Activated CD8-positive, alpha-beta memory T cell treated with anti-CD3 and anti-CD28 coated beads, Interleukin-2, amount 50 U/mL, for 4 hours (primary cell): ENCODE measurements at regions not wholly inside any gene's neighbourhood (a gene's known extent, or its start where the extent isn't known, plus 50 kb on each side); places are given as distances from the start of the nearest gene placed in this dataset.
"Not testable (repeated sequence)": the region's sequence is repeated elsewhere in the genome, so short reads cannot be mapped to it uniquely, and the experiment has no call there.

Experiments used
- DNase-seq: peaks from one replicate; pipeline ENCODE4 v3.0.0-alpha.2; 2020

DNA sequence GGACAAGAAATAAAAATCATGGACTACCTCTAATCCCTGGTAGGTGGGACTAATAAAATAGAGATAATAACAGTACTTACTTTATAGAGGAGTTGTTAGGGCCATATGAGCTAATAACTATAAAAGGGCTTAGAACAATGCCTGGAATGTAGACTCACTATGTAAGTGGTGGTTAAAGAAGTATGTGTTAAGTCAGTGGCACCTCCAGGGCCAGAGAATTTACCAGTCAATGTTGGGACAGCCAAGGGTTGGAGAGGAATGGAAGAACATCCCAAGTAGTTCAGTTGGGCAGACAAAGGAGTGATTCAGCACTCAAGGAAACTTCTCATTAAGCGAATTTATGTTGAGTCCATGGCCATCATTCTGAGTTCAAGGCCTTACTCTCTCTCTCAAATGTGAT lies 116.8 kb downstream of the OTOR start:
- no peak for DNase-seq

- no peak for DNase-seq
Measured at GRCh38 chr20:16865406-16865805, 117.2 kb downstream of the OTOR start.

DNA sequence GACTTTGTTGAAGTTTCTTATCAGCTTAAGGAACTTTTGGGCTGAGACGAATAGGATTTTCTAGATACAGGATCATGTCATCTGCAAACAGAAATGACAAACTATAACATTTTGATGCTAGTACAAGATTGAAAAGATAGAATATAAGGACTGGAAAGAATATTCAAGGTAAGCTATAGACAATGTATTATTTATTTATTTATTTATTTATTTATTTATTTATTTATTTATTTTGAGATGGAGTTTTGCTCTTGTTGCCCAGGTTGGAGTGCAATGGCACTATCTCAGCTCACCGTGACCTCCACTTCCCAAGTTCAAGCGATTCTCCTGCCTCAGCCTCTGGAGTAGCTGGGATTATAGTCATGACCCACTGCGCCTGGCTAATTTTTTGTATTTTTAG lies 125.0 kb downstream of the OTOR start:
- not testable (repeated sequence) for DNase-seq

DNA sequence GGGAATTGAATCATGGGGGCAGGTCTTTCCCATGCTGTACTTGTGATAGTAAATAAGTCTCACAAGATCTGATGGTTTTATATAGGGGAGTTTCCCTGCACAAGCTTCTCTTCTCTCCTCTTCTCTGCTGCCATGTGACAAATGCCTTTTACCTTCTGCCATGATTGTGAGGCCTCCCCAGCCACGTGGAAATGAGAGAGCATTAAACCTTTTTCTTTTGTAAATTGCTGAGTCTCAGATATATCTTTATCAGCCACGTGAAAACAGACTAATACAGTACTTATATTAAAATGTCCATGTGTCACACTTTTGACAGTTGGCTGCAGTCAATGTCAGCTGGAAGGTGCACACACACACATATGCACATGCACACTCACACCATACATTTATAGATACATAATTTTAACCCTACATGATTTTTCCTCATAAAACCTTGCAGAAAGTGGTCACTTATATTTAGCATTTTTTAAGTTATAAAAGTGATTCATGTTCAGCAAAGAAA lies 128.9 kb downstream of the OTOR start:
- DNase-seq, result no peak

DNA sequence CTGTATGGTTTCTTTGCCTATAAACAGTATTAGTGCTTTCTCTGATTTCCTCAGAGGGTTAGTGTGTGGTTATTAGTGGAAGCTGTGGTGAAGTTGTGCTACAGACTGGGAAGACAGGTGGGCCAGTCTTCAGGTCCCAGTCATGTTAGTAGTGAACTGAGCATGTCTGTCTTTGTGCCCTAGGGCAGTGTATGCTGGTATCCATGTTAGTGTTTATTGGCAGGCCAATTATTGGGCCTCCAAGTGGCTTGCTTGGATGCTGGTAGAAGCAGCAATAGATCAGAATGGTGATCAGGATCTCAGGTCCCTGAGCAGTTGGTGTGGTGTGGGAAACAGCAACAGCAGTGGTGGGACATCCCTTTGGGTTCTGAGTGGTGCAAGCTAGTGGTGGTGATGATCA lies 137.6 kb downstream of the OTOR start:
- no peak for DNase-seq

DNA sequence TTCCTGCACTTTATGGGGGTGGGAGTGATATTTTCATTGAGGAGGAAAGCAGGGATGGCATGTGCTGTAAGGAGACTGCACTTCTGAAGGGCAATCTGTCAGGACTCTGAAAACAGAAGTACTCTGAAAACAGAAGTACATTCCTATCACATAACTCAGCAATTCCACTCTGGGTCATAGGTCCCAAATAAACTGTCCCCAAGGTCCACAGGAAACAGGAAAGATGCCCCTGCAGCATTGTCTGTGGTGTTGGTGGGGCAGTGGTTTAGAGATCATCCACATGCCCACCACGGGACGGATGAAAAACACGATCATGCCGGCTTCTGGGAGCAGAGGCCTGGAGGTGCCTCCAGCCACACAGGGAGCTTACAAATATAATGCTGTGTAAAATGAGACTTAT lies 150.3 kb downstream of the OTOR start:
- DNase-seq, result no peak

DNA sequence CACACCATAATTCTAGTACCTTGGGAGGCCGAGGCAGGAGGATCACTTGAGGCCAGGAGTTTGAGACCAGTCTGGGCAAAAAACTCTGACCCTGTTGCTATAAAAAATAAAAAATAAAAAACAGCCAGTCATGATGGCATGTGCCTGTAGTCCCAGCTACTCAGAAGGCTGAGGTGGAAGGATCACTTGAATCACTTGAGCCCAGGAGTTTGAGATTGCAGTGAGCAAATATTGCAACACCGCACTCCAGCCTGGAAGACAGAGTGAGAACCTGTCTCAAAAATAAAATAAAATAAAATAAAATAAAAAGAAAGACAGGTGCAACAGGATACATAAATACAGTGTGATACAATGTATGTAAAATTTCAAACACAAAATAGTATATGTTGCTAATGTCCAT lies 154.5 kb downstream of the OTOR start:
- DNase-seq, result no peak

GRCh38 chr20:16904751-16905150 lies 156.6 kb downstream of the OTOR start:
- no peak for DNase-seq

DNA sequence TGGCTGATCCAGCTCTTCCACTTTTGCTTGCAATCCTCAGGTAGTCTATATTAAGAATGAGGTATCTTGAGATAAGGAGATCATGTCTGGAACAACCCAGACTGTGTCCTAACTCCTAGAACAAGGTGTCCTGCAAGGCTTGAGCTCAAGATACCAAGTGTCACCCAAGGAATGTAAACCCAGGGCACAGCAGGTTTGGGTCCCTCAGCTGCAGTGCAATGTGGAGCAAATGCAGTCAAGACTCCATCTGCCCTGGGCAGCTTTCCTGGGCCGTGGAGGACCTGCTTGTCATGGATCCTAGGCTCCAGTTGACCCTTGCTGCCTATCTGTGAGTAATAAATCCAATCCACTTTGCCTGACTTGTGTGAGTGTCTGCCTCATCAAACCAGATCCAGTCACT lies 166.1 kb downstream of the OTOR start:
- DNase-seq, result no peak

DNA sequence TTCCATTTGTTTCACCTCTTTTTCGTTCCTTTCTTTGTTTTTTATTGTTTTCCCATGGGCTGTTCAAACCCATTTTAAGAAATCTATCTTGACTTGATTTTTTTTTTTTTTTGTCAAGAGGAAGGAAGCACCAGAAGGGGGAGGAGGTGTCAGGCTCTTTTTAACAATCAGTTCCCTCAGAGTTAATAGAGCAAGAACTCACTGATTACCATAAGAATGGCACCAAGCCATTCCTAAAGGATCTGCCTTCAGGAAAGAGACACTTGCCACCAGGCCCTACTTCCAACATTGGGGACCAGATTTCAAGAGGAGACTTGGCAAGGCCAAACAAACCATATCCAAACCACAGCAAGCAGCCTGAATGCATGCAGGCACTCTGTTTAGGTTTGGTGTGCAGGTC lies 168.0 kb downstream of the OTOR start:
- DNase-seq, result no peak

GRCh38 chr20:16917636-16918035 lies 169.5 kb downstream of the OTOR start:
- no peak for DNase-seq

GRCh38 chr20:16918366-16918765 lies 170.2 kb downstream of the OTOR start:
- no peak for DNase-seq

GRCh38 chr20:16919841-16920240 lies 171.7 kb downstream of the OTOR start:
- DNase-seq, result no peak

DNA sequence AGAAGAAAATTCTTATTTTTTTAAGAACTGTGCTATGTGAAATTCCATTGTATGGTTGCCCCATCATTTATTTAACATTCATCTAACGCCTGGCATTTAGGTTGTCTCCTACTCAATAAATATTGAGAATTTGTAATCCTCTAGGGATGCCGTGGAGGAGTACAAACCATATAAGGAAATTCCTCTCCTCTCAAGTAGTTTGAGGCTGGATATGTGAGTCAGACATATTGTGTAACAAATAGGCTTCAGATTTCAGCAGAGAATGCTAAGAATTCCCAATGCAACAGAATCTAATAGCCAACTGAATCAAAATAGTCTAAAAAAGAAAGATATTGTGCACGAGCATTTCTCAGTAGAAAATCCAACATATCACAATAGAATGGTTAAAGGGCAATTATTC lies 174.7 kb downstream of the OTOR start:
- no peak for DNase-seq

DNA sequence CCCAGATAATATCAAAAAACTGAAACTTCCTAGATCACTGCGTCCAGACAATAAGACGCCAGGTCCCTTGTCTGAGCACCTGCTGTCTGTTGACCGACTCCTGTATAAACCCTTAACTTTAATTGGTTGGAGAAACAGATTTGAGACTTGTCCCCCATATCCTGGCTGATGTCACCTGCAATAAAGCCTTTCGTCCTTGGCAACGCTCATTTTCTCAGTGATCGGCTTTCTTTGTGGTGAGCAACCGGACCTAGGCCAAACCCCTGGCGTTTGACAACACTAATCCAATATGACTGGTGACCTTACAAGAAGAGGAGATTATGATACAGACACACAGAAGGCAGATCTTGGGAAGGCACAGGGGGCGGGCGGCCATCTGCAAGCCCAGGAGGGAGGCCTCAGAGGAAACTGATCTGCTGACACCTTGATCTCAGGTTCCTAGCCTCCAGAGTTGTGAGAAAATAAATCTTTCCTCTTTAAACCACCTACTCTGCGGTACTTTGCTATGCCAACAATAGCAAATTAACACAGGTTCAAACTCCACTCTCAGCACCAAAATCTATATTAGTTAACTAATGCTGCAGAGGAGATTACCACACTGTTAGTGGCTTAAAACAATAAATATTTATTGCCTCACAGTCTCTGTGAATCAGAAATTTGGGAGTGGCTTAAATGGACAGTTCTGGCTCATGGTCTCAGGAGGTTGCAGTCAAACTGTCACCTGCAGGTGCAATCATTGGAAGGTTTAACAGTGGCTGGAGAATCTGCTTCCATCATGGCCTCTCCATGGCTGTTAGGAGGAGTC lies 178.7 kb downstream of the OTOR start:
- no peak for DNase-seq

DNA sequence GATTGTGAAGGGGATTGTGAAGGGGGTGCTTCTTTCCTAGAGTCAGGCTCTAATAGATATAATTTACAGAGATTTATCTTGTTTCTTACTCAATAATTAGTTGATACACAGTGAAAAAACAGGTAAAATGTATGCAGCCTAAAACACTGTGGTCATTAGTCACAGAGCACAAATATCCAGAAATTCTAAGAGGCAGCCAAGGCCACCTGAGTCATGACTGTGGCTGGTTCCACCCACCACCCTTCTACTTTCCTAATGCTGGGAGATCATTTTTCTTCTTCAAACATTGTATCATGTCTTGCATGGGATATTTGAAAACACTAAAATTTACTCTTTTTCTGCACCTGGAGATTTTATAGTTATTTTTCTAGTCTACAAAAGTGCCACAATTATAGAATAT lies 181.6 kb downstream of the OTOR start:
- no peak for DNase-seq

DNA sequence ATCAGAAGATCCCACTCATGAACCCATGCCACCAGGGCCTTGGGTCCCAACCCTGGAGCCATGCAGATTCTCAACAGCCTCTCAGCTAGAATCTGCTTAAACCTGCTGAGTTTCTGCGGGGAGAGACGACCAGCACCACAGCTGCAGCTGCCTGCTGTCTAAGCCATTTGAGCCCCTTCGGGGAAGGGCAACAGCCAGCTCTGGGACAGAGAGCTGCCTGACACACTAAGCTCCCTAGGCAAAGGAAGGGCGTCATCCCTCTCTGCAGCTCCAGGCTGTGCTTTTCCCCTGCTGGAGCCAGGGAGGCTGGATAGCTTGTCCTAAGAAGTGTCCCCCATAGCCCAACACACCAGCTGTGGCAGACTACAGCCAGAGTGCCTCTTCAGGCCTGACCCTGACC lies 182.5 kb downstream of the OTOR start:
- no peak for DNase-seq

- no peak for DNase-seq
Measured at GRCh38 chr20:16939051-16939450, 190.9 kb downstream of the OTOR start.

- DNase-seq, result no peak
Measured at GRCh38 chr20:16940701-16941100, 192.5 kb downstream of the OTOR start.

DNA sequence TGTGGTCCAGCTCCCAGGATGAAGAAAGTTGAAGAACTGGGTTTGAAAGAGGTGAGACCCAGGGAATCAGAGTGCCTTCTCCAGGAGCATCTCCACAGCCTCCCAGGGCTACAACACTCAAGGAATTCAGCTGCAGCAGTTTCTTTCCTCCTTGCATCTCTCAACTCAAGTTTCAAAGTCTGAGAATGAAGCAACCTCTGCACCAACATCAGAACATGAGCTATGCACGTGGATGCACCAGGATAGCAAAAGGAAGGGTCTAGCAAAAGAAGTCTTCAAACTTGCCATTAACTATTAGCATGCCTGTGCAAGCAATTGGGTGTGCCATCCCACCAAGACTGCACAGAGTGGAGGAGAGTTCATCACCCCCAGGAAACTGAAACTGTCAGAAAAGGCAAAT lies 193.9 kb downstream of the OTOR start:
- no peak for DNase-seq

DNA sequence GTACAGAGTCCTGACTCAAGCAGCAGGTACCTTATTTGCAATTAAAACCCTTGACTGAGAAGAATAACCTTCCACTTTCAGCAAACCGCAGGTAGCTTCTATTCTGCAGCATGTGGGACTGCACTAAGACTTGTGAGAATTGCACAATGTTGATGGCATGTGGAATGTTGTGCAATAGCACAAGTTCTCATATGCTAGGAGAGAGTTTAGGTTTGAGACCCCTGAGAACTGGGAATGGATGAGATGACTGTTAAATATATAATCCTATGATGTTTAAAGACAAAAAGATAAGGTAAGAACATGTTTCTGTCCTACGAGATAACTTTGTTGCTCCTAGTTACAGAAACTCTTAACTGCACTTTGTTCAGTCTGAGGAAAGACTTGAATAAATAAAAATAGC lies 194.6 kb downstream of the OTOR start:
- no peak for DNase-seq

DNA sequence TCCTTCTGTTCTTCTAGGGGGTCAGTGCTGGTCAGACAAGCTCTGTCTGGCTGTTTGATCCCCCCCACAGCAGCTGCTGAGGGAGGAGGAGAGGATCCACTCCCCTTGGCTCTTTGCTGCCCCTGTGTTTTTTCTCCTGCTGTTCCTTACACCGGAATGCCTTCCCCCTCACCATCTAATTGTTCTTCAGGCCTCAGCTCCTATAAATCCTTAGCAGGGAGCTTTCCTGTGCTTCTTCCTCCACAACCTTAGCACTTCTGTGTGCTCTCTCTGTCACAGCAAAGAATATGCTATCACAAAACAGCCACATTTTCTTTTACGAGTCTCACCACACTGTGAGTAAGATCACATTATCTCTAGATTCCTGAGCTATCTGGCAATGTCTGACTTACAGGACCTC lies 196.6 kb downstream of the OTOR start:
- no peak for DNase-seq

GRCh38 chr20:16945619-16946018 lies 197.5 kb downstream of the OTOR start:
- no peak for DNase-seq

DNA sequence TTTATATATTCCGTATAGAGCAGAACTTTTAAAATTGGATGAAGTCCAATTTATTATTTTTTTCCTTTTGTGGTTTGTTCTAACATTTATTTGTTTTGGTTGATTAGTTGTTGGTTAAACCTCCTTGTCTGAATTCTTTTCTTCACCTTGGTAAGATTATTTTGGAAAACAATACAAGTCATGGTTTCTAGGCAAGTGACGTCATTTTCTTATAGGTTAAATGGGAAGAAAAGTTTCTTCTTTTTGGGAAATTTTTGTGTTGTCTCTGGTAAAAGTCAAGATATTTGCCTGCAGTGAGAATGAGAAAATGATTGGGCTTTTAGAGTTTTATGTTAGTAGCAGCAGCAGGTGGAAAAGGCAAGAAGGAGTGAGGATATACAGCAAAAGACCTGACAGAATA lies 197.9 kb downstream of the OTOR start:
- DNase-seq, result no peak

DNA sequence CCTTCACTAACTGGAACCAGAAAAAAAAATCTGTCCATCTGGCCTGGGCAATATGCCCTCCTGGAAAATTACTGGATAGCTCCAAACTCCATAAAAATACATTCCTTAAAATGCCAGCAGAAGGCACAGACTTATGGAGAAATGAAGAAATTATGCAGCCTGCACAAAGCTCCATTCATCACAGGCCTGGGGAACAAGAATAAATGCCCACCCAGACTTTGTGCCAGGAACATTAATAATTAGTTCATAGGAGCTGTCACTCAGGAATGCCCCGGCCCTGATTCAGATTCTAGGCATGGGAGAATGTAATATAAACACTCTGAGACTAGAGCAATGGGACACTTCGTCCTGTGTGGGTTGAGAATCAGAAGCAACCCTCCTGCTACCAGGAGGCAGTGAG lies 199.3 kb downstream of the OTOR start:
- no peak for DNase-seq
